SK-N-SH (cell line): ENCODE measurements at regions not wholly inside any gene's neighbourhood (a gene's known extent, or its start where the extent isn't known, plus 50 kb on each side); places are given as distances from the start of the nearest gene placed in this dataset.

Experiments
- CTCF ChIA-PET: fragments of 300-600, 350-600 bp; formaldehyde crosslinking; extraction: SDS; loops from one replicate; lab custom pipeline; 2021; lab: Yijun Ruan, JAX
- POLR2A ChIA-PET: fragments of 350-600 bp; sonication (Branson Sonifier 250); formaldehyde crosslinking; extraction: SDS; loops from one replicate; lab custom pipeline; 2020; ENCODE audit warnings: antibody characterized with exemption, inconsistent platforms; lab: Yijun Ruan, JAX
- DNase-seq: peaks from one replicate; pipeline ENCODE4 v3.0.0; 2012
- H2AFZ ChIP-seq: fragments of 200-600 bp; sonication (generic); 2 replicates; pipeline ENCODE4 v1.8.1; 2016; ENCODE audit warnings: antibody characterized with exemption, mild to moderate bottlenecking, low read depth
- H3F3A ChIP-seq: fragments of 200-600 bp; sonication (generic); replicated peaks from 2 replicates; pipeline ENCODE3; 2016; ENCODE audit warnings: antibody characterized with exemption, mild to moderate bottlenecking; ENCODE audit not compliant: insufficient read depth
- H3K27ac ChIP-seq, 2 experiments: fragments of 200-500 bp in 1 of 2; fragments of 200-600 bp in 1 of 2; sonication (Bioruptor generic) in 1 of 2; sonication (generic), shearing (Covaris generic) in 1 of 2; 2 replicates each; pipeline versions ENCODE4 v1.5.1 to v1.6.1; 2014 to 2016; ENCODE audit warnings: low read depth in 2 of 2, inconsistent platforms in 1 of 2, low read length in 1 of 2, mild to moderate bottlenecking in 1 of 2, mixed read lengths in 1 of 2
- H3K27me3 ChIP-seq: fragments of 200-600 bp; sonication (generic), shearing (Covaris generic); 2 replicates; pipeline ENCODE4 v1.6.1; 2016; ENCODE audit warnings: mixed run types; ENCODE audit not compliant: insufficient read depth
- H3K36me3 ChIP-seq, 2 experiments: fragments of 200-500 bp in 1 of 2; fragments of 200-600 bp in 1 of 2; sonication (Bioruptor generic) in 1 of 2; sonication (generic) in 1 of 2; replicated peaks in 1 of 2; 2 replicates each; pipeline versions ENCODE3 to v1.5.1; 2014 to 2016; ENCODE audit warnings: low read length in 1 of 2, mild to moderate bottlenecking in 1 of 2; ENCODE audit not compliant: insufficient read depth in 2 of 2, control insufficient read depth in 1 of 2
- H3K4me1 ChIP-seq, 2 experiments: fragments of 200-500 bp in 1 of 2; fragments of 200-600 bp in 1 of 2; sonication (Bioruptor generic) in 1 of 2; sonication (generic), shearing (Covaris generic) in 1 of 2; 2 replicates each; pipeline versions ENCODE4 v1.5.1 to v1.6.1; 2014 to 2016; ENCODE audit warnings: low read depth in 1 of 2, low read length in 1 of 2, mixed run types in 1 of 2; ENCODE audit not compliant: insufficient read depth in 2 of 2, control insufficient read depth in 1 of 2
- H3K4me2 ChIP-seq: fragments of 200-600 bp; sonication (generic), shearing (Covaris generic); 2 replicates; pipeline ENCODE4 v1.6.1; 2017; ENCODE audit warnings: mixed run types
- H3K4me3 ChIP-seq, 2 experiments: fragments of 200-500 bp in 1 of 2; fragments of 200-600 bp in 1 of 2; sonication (Bioruptor generic) in 1 of 2; sonication (generic), shearing (Covaris generic) in 1 of 2; 2 replicates each; pipeline versions ENCODE4 v1.5.1 to v1.8.1; 2014 to 2016; ENCODE audit warnings: low read depth in 2 of 2, inconsistent platforms in 1 of 2, low read length in 1 of 2, mild to moderate bottlenecking in 1 of 2, mixed read lengths in 1 of 2, moderate library complexity in 1 of 2
- H3K79me2 ChIP-seq: fragments of 200-600 bp; sonication (generic); 2 replicates; pipeline ENCODE4 v1.8.1; 2017; ENCODE audit warnings: mild to moderate bottlenecking; ENCODE audit not compliant: insufficient read depth
- H3K9ac ChIP-seq: fragments of 200-600 bp; sonication (generic); 2 replicates; pipeline ENCODE4 v1.6.1; 2017; ENCODE audit warnings: mixed run types
- H3K9me2 ChIP-seq: fragments of 200-600 bp; sonication (generic); 2 replicates; pipeline ENCODE4 v1.6.1; 2017; ENCODE audit warnings: mixed run types
- H3K9me3 ChIP-seq: fragments of 200-600 bp; sonication (generic); 2 replicates; pipeline ENCODE4 v1.6.1; 2017; ENCODE audit warnings: mixed run types, mild to moderate bottlenecking, moderate library complexity
- H4K20me1 ChIP-seq: fragments of 200-600 bp; sonication (generic); 2 replicates; pipeline ENCODE4 v1.6.1; 2017; ENCODE audit warnings: mild to moderate bottlenecking, mixed run types; ENCODE audit not compliant: insufficient read depth
- CTCF ChIP-seq: fragments of 200-600 bp; sonication (generic); IDR thresholded peaks from 2 replicates; pipeline ENCODE4 v1.6.1; 2017; ENCODE audit warnings: antibody characterized with exemption, mild to moderate bottlenecking, moderate library complexity
- EP300 ChIP-seq, 2 experiments: IDR thresholded peaks; 2 replicates each; pipeline versions ENCODE4 v1.4.0 to v1.6.1; 2012; ENCODE audit warnings: borderline replicate concordance in 1 of 2, low read depth in 1 of 2, low read length in 1 of 2
- GABPA ChIP-seq: IDR thresholded peaks from 2 replicates; pipeline ENCODE4 v1.4.0; 2012; ENCODE audit warnings: low read depth, mild to moderate bottlenecking
- MAX ChIP-seq: IDR thresholded peaks from 2 replicates; pipeline ENCODE4 v1.4.0; 2012; ENCODE audit warnings: low read depth
- MXI1 ChIP-seq: IDR thresholded peaks from 2 replicates; pipeline ENCODE4 v1.6.1; 2012; ENCODE audit warnings: mild to moderate bottlenecking, low read depth, low read length, improper control_type of control experiment
- PBX3 ChIP-seq: IDR thresholded peaks from 2 replicates; pipeline ENCODE4; 2012
- RAD21 ChIP-seq: IDR thresholded peaks from 2 replicates; pipeline ENCODE4 v1.6.1; 2012; ENCODE audit warnings: mild to moderate bottlenecking, low read length
- RCOR1 ChIP-seq: fragments of 150-350 bp; IDR thresholded peaks from 2 replicates; pipeline ENCODE4 v1.6.1; 2017; ENCODE audit warnings: antibody characterized with exemption, low read length
- REST ChIP-seq: IDR thresholded peaks from 2 replicates; pipeline ENCODE4 v1.6.1; 2012; ENCODE audit warnings: mild to moderate bottlenecking, low read depth, low read length, moderate library complexity
- RXRA ChIP-seq: IDR thresholded peaks from 2 replicates; pipeline ENCODE4 v1.4.0; 2012; ENCODE audit warnings: low read depth, mild to moderate bottlenecking, borderline replicate concordance
- SIN3A ChIP-seq: IDR thresholded peaks from 2 replicates; pipeline ENCODE4 v1.6.1; 2012; ENCODE audit warnings: low read depth, mild to moderate bottlenecking, low read length, moderate library complexity, borderline replicate concordance
- TAF1 ChIP-seq: IDR thresholded peaks from 2 replicates; pipeline ENCODE4 v1.6.1; 2012; ENCODE audit warnings: low read depth, mild to moderate bottlenecking, low read length, moderate library complexity, borderline replicate concordance
- USF2 ChIP-seq: fragments of 150-350 bp; IDR thresholded peaks from 2 replicates; pipeline ENCODE4 v1.6.1; 2017; ENCODE audit warnings: antibody characterized with exemption, low read length, low read depth, borderline replicate concordance
- YY1 ChIP-seq: IDR thresholded peaks from 2 replicates; pipeline ENCODE4 v1.4.0; 2012; ENCODE audit warnings: low read depth, mild to moderate bottlenecking
- WGBS: methylation state at CpG from one replicate; pipeline ENCODE4 v1.1.6; 2017; ENCODE audit warnings: low lambda C conversion rate; 5-methylcytosine and 5-hydroxymethylcytosine counted together

GRCh38 chr3:78481050-78481449 lies 1286.7 kb downstream of the ROBO1 start:
- ChIA-PET CTCF (interaction anchor here (2.1 kb wide), 1 partner anchor 16 kb away, joined by 6 read pairs; no protein-coding TSS in a partner anchor), POLR2A (no interaction called here)
- 0 out of 2 replicates have a peak, but pooled peaks cover under 1% of the 10 kb centered on the region for H3K9me3 ChIP-seq

GRCh38 chr3:78483090-78483489 lies 1284.7 kb downstream of the ROBO1 start:
- no peak overlapping the region for H3K4me2 ChIP-seq
- ChIA-PET POLR2A (no interaction called here), CTCF (interaction anchor here (1.1 kb wide), 1 partner anchor 43 kb away, joined by 3 read pairs; no protein-coding TSS in a partner anchor)
- no peak overlapping the region for H3K4me3 ChIP-seq
- no peaks in the 10 kb centered on the region for H3F3A ChIP-seq
- H3K9me3 ChIP-seq = 0 out of 2 replicates have a peak, but pooled peaks cover 3% of the 10 kb centered on the region
- TF ChIP-seq MXI1 = no peak
- TF ChIP-seq USF2 = no peak
- TF ChIP-seq PBX3 = no peak
- TF ChIP-seq TAF1 = no peak
- no peak for TF ChIP-seq YY1
- TF ChIP-seq GABPA = no peak
- TF ChIP-seq RAD21 = no peak
- no peak for TF ChIP-seq CTCF
- TF ChIP-seq EP300 (IDR thresholded peaks at IDR 0.05; ENCODE audit: borderline replicate concordance in 1 of 2, low read depth in 1 of 2, low read length in 1 of 2) = no peak
- H3K27ac ChIP-seq = no peak overlapping the region
- no peaks in the 10 kb centered on the region for H4K20me1 ChIP-seq
- H3K36me3 ChIP-seq = no peaks in the 10 kb centered on the region
- DNase-seq = no peak
- no peaks in the 10 kb centered on the region for H3K79me2 ChIP-seq
- no peak overlapping the region for H3K9ac ChIP-seq
- no peaks in the 10 kb centered on the region; a peak in 1 of 4 replicates for H3K4me1 ChIP-seq
- no peaks in the 10 kb centered on the region for H3K27me3 ChIP-seq
- 16% methylated on average over 3 of the region's 3 CpGs for WGBS
- no peaks in the 10 kb centered on the region for H3K9me2 ChIP-seq
- H2AFZ ChIP-seq = no peak overlapping the region

More at GRCh38 chr3:78481050-78481449, 1286.7 kb downstream of the ROBO1 start:
- TF ChIP-seq RCOR1 (no peak), RXRA (no peak), REST (no peak), SIN3A (no peak), MAX (no peak)
- TF ChIP-seq, all 33 proteins: peak for 0
- Histone ChIP-seq H3F3A (no peaks in the 10 kb centered on the region), H3K27ac (no peak overlapping the region), H3K9ac (no peak overlapping the region), H3K27me3 (no peaks in the 10 kb centered on the region), H3K79me2 (no peaks in the 10 kb centered on the region), H3K4me1 (no peaks in the 10 kb centered on the region; a peak in 1 of 4 replicates), H3K4me3 (no peak overlapping the region), H2AFZ (no peak overlapping the region), H3K4me2 (no peak overlapping the region), H4K20me1 (no peaks in the 10 kb centered on the region), H3K36me3 (no peaks in the 10 kb centered on the region), H3K9me2 (no peaks in the 10 kb centered on the region)
- no peak for DNase-seq
- 59% methylated on average over 9 of the region's 11 CpGs for WGBS
